Cardiac fibroblast (primary cell): ENCODE measurements at regions not wholly inside any gene's neighbourhood (a gene's known extent, or its start where the extent isn't known, plus 50 kb on each side); places are given as distances from the start of the nearest gene placed in this dataset.

ENCODE experiments used
- DNase-seq, 2 donors: peaks; one replicate each; pipeline versions ENCODE4 v3.0.0 to v3.0.0-alpha.2; 2010; ENCODE audit warnings: low read depth in 2 of 2
- H3K4me3 ChIP-seq, 2 donors: replicated peaks in 1 of 2; 1 replicate in 1 of 2; 2 replicates in 1 of 2; pipeline ENCODE4 v1.5.1; 2011; ENCODE audit warnings: low read depth in 2 of 2, low read length in 2 of 2, mild to moderate bottlenecking in 2 of 2, moderate library complexity in 1 of 2
- CTCF ChIP-seq: IDR thresholded peaks from one replicate; pipeline ENCODE4 v1.5.1; 2011; ENCODE audit warnings: low read depth, mild to moderate bottlenecking, low read length, inconsistent platforms

- no peak for TF ChIP-seq CTCF
- peak in 1 of 2 donors; percentile 20 for DNase-seq
- H3K4me3 ChIP-seq: no peak overlapping the region
Measured at GRCh38 chr16:17887963-17888362, 417.2 kb upstream of the XYLT1 start.

- no peak overlapping the region for H3K4me3 ChIP-seq
- no peak for DNase-seq
- TF ChIP-seq CTCF: no peak
Measured at GRCh38 chr16:17885659-17886207, 415.0 kb upstream of the XYLT1 start.

GRCh38 chr16:17877821-17878360 is 407.1 kb upstream of the XYLT1 start:
- DNase-seq: no peak
- H3K4me3 ChIP-seq: no peak overlapping the region
- no peak for TF ChIP-seq CTCF

- no peak overlapping the region for H3K4me3 ChIP-seq
- DNase-seq: no peak
- TF ChIP-seq CTCF: no peak
Measured at GRCh38 chr16:17866996-17867395, 396.2 kb upstream of the XYLT1 start.

GRCh38 chr16:17861981-17862479 is 391.3 kb upstream of the XYLT1 start:
- no peak overlapping the region for H3K4me3 ChIP-seq
- no peak for TF ChIP-seq CTCF
- DNase-seq: no peak

GRCh38 chr16:17858061-17858460 is 387.3 kb upstream of the XYLT1 start:
- TF ChIP-seq CTCF: no peak
- no peak for DNase-seq
- H3K4me3 ChIP-seq: no peak overlapping the region

- TF ChIP-seq CTCF: no peak
- DNase-seq: no peak
- H3K4me3 ChIP-seq: no peak overlapping the region
Measured at GRCh38 chr16:17853958-17854357, 383.2 kb upstream of the XYLT1 start.
